ENCODE measurements at regions not wholly inside any gene's neighbourhood (a gene's known extent, or its start where the extent isn't known, plus 50 kb on each side); places are given as distances from the start of the nearest gene placed in this dataset.

GRCh38 chr2:16747257-16747656, 81.6 kb upstream of the CYRIA start:
- 96 to 97% methylated on average over 5 of the region's 5 CpGs for WGBS, 2 donors
- no peak for DNase-seq
- Histone ChIP-seq H3K36me3 (ENCODE audit: control insufficient read depth in 1 of 2, insufficient read depth in 2 of 2, low read length in 1 of 2) (no peaks in the 10 kb centered on the region), H3K4me3 (ENCODE audit: low read length in 2 of 2) (no peak overlapping the region), H3K27ac (ENCODE audit: low read depth in 1 of 2, low read length in 2 of 2) (no peak overlapping the region), H3K27me3 (ENCODE audit: control insufficient read depth in 1 of 2, insufficient read depth in 2 of 2, low read length in 1 of 2) (no peaks in the 10 kb centered on the region), H3K9me3 (ENCODE audit: control insufficient read depth, low read length) (no peaks in the 10 kb centered on the region), H3K4me1 (ENCODE audit: control insufficient read depth in 1 of 2, insufficient read depth in 2 of 2, low read length in 2 of 2) (no peaks in the 10 kb centered on the region)
- intact Hi-C loops (cut with DNase I) = no loop called here
- ATAC-seq (ENCODE audit: low FRiP score) = no peak

- Histone ChIP-seq H3K4me1 (ENCODE audit: control insufficient read depth in 1 of 2, insufficient read depth in 2 of 2, low read length in 2 of 2) (no peaks in the 10 kb centered on the region), H3K9me3 (ENCODE audit: control insufficient read depth, low read length) (no peaks in the 10 kb centered on the region), H3K27me3 (ENCODE audit: control insufficient read depth in 1 of 2, insufficient read depth in 2 of 2, low read length in 1 of 2) (no peaks in the 10 kb centered on the region), H3K27ac (ENCODE audit: low read depth in 1 of 2, low read length in 2 of 2) (no peak overlapping the region), H3K36me3 (ENCODE audit: control insufficient read depth in 1 of 2, insufficient read depth in 2 of 2, low read length in 1 of 2) (no peaks in the 10 kb centered on the region), H3K4me3 (ENCODE audit: low read length in 2 of 2) (no peak overlapping the region)
- DNase-seq (no peak), ATAC-seq (ENCODE audit: low FRiP score) (no peak)
- intact Hi-C loops (cut with DNase I) = no loop called here
- WGBS, 2 donors = 86% methylated on average over 3 of the region's 3 CpGs
Observed at GRCh38 chr2:16746833-16747232, 81.2 kb upstream of the CYRIA start.

GRCh38 chr2:16746329-16746728, 80.7 kb upstream of the CYRIA start:
- Histone ChIP-seq H3K4me1 (ENCODE audit: control insufficient read depth in 1 of 2, insufficient read depth in 2 of 2, low read length in 2 of 2) (no peaks in the 10 kb centered on the region), H3K4me3 (ENCODE audit: low read length in 2 of 2) (no peak overlapping the region), H3K27ac (ENCODE audit: low read depth in 1 of 2, low read length in 2 of 2) (no peak overlapping the region), H3K27me3 (ENCODE audit: control insufficient read depth in 1 of 2, insufficient read depth in 2 of 2, low read length in 1 of 2) (no peaks in the 10 kb centered on the region), H3K36me3 (ENCODE audit: control insufficient read depth in 1 of 2, insufficient read depth in 2 of 2, low read length in 1 of 2) (no peaks in the 10 kb centered on the region), H3K9me3 (ENCODE audit: control insufficient read depth, low read length) (no peaks in the 10 kb centered on the region)
- ATAC-seq (ENCODE audit: low FRiP score) = no peak
- WGBS, 2 donors = 91 to 92% methylated on average over 4 of the region's 4 CpGs
- DNase-seq = no peak
- intact Hi-C loops (cut with DNase I) = no loop called here

GRCh38 chr2:16745466-16745865, 79.8 kb upstream of the CYRIA start:
- ATAC-seq (ENCODE audit: low FRiP score) (no peak), DNase-seq (no peak)
- intact Hi-C loops (cut with DNase I) = no loop called here
- Histone ChIP-seq H3K4me3 (ENCODE audit: low read length in 2 of 2) (no peak overlapping the region), H3K27ac (ENCODE audit: low read depth in 1 of 2, low read length in 2 of 2) (no peak overlapping the region), H3K27me3 (ENCODE audit: control insufficient read depth in 1 of 2, insufficient read depth in 2 of 2, low read length in 1 of 2) (no peaks in the 10 kb centered on the region), H3K9me3 (ENCODE audit: control insufficient read depth, low read length) (no peaks in the 10 kb centered on the region), H3K4me1 (ENCODE audit: control insufficient read depth in 1 of 2, insufficient read depth in 2 of 2, low read length in 2 of 2) (no peaks in the 10 kb centered on the region), H3K36me3 (ENCODE audit: control insufficient read depth in 1 of 2, insufficient read depth in 2 of 2, low read length in 1 of 2) (no peaks in the 10 kb centered on the region)
- WGBS, 2 donors = 93 to 94% methylated on average over 5 of the region's 5 CpGs

- no peak for DNase-seq
- no peak overlapping the region for H3K4me3 ChIP-seq (ENCODE audit: low read length in 2 of 2)
- intact Hi-C loops (cut with DNase I) = no loop called here
- H3K27me3 ChIP-seq (ENCODE audit: control insufficient read depth in 1 of 2, insufficient read depth in 2 of 2, low read length in 1 of 2) = no peaks in the 10 kb centered on the region
- H3K4me1 ChIP-seq (ENCODE audit: control insufficient read depth in 1 of 2, insufficient read depth in 2 of 2, low read length in 2 of 2) = no peaks in the 10 kb centered on the region
- H3K36me3 ChIP-seq (ENCODE audit: control insufficient read depth in 1 of 2, insufficient read depth in 2 of 2, low read length in 1 of 2) = no peaks in the 10 kb centered on the region
- H3K27ac ChIP-seq (ENCODE audit: low read depth in 1 of 2, low read length in 2 of 2) = no peak overlapping the region
- no peak for ATAC-seq (ENCODE audit: low FRiP score)
- H3K9me3 ChIP-seq (ENCODE audit: control insufficient read depth, low read length) = no peaks in the 10 kb centered on the region
Observed at GRCh38 chr2:16744521-16744920, 78.9 kb upstream of the CYRIA start.

- ATAC-seq (ENCODE audit: low FRiP score) (no peak), DNase-seq (no peak)
- Histone ChIP-seq H3K4me1 (ENCODE audit: control insufficient read depth in 1 of 2, insufficient read depth in 2 of 2, low read length in 2 of 2) (no peaks in the 10 kb centered on the region), H3K9me3 (ENCODE audit: control insufficient read depth, low read length) (no peaks in the 10 kb centered on the region), H3K36me3 (ENCODE audit: control insufficient read depth in 1 of 2, insufficient read depth in 2 of 2, low read length in 1 of 2) (no peaks in the 10 kb centered on the region), H3K4me3 (ENCODE audit: low read length in 2 of 2) (no peak overlapping the region), H3K27ac (ENCODE audit: low read depth in 1 of 2, low read length in 2 of 2) (no peak overlapping the region), H3K27me3 (ENCODE audit: control insufficient read depth in 1 of 2, insufficient read depth in 2 of 2, low read length in 1 of 2) (no peaks in the 10 kb centered on the region)
- intact Hi-C loops (cut with DNase I) = no loop called here
- 80 to 88% methylated on average over 1 of the region's 1 CpG for WGBS, 2 donors
Observed at GRCh38 chr2:16742026-16742425, 76.4 kb upstream of the CYRIA start.

GRCh38 chr2:16741498-16741897, 75.9 kb upstream of the CYRIA start:
- H3K4me1 ChIP-seq (ENCODE audit: control insufficient read depth in 1 of 2, insufficient read depth in 2 of 2, low read length in 2 of 2) = no peaks in the 10 kb centered on the region
- WGBS, 2 donors = 87 to 89% methylated on average over 3 of the region's 3 CpGs

GRCh38 chr2:16739778-16740581, 74.3 kb upstream of the CYRIA start:
- Histone ChIP-seq H3K27ac (ENCODE audit: low read depth in 1 of 2, low read length in 2 of 2) (no peak overlapping the region), H3K4me1 (ENCODE audit: control insufficient read depth in 1 of 2, insufficient read depth in 2 of 2, low read length in 2 of 2) (no peaks in the 10 kb centered on the region), H3K36me3 (ENCODE audit: control insufficient read depth in 1 of 2, insufficient read depth in 2 of 2, low read length in 1 of 2) (no peaks in the 10 kb centered on the region), H3K27me3 (ENCODE audit: control insufficient read depth in 1 of 2, insufficient read depth in 2 of 2, low read length in 1 of 2) (no peaks in the 10 kb centered on the region), H3K9me3 (ENCODE audit: control insufficient read depth, low read length) (no peaks in the 10 kb centered on the region), H3K4me3 (ENCODE audit: low read length in 2 of 2) (no peak overlapping the region)
- WGBS, 2 donors = 27 to 34% methylated on average over 4 of the region's 4 CpGs
- no peak for ATAC-seq (ENCODE audit: low FRiP score)
- DNase-seq = no peak
- intact Hi-C loops (cut with DNase I) = no loop called here

More at GRCh38 chr2:16741498-16741897, 75.9 kb upstream of the CYRIA start:
- no peaks in the 10 kb centered on the region for H3K9me3 ChIP-seq (ENCODE audit: control insufficient read depth, low read length)
- H3K4me3 ChIP-seq (ENCODE audit: low read length in 2 of 2) = no peak overlapping the region
- DNase-seq = no peak
- no peak overlapping the region for H3K27ac ChIP-seq (ENCODE audit: low read depth in 1 of 2, low read length in 2 of 2)
- intact Hi-C loops (cut with DNase I) = no loop called here
- no peaks in the 10 kb centered on the region for H3K36me3 ChIP-seq (ENCODE audit: control insufficient read depth in 1 of 2, insufficient read depth in 2 of 2, low read length in 1 of 2)
- no peak for ATAC-seq (ENCODE audit: low FRiP score)
- H3K27me3 ChIP-seq (ENCODE audit: control insufficient read depth in 1 of 2, insufficient read depth in 2 of 2, low read length in 1 of 2) = no peaks in the 10 kb centered on the region

GRCh38 chr2:16738361-16739225, 73.0 kb upstream of the CYRIA start:
- Histone ChIP-seq H3K27ac (ENCODE audit: low read depth in 1 of 2, low read length in 2 of 2) (no peak overlapping the region), H3K4me1 (ENCODE audit: control insufficient read depth in 1 of 2, insufficient read depth in 2 of 2, low read length in 2 of 2) (no peaks in the 10 kb centered on the region), H3K27me3 (ENCODE audit: control insufficient read depth in 1 of 2, insufficient read depth in 2 of 2, low read length in 1 of 2) (no peaks in the 10 kb centered on the region), H3K9me3 (ENCODE audit: control insufficient read depth, low read length) (no peaks in the 10 kb centered on the region), H3K36me3 (ENCODE audit: control insufficient read depth in 1 of 2, insufficient read depth in 2 of 2, low read length in 1 of 2) (no peaks in the 10 kb centered on the region), H3K4me3 (ENCODE audit: low read length in 2 of 2) (no peak overlapping the region)
- WGBS, 2 donors = 82 to 89% methylated on average over 6 of the region's 6 CpGs
- DNase-seq (no peak), ATAC-seq (ENCODE audit: low FRiP score) (no peak)
- intact Hi-C loops (cut with DNase I) = no loop called here

Measured in aorta (tissue), 5 donors.